Common myeloid progenitor, CD34-positive (primary cell): ENCODE measurements at regions not wholly inside any gene's neighbourhood (a gene's known extent, or its start where the extent isn't known, plus 50 kb on each side); places are given as distances from the start of the nearest gene placed in this dataset.
A peak's percentile ranks its signal among the peaks of the same experiment; 100 is the strongest.

Experiments
- CTCF ChIA-PET: fragments of 350-600 bp; sonication (Branson Sonifier 250); formaldehyde crosslinking; loops from one replicate; lab custom pipeline; 2021; ENCODE audit warnings: antibody characterized with exemption; lab: Charles Lee
- POLR2A ChIA-PET: fragments of 350-600 bp; sonication (Branson Sonifier 250); formaldehyde crosslinking; loops from one replicate; lab custom pipeline; 2021; ENCODE audit warnings: antibody characterized with exemption; lab: Charles Lee
- DNase-seq, 3 donors: peaks; one replicate each; pipeline versions ENCODE4 v3.0.0 to v3.0.0-alpha.2; 2013
- H3K27ac ChIP-seq, 2 experiments: 1 replicate in 1 of 2; 2 replicates in 1 of 2; pipeline ENCODE4 v1.7.0; 2013; ENCODE audit warnings: inconsistent platforms in 2 of 2, low read length in 2 of 2, mild to moderate bottlenecking in 2 of 2, low read depth in 1 of 2, moderate library complexity in 1 of 2; ENCODE audit not compliant: severe bottlenecking in 2 of 2, insufficient read depth in 1 of 2, poor library complexity in 1 of 2
- H3K27me3 ChIP-seq, 5 experiments: replicated peaks in 2 of 5; 1 replicate in 3 of 5; 2 replicates in 2 of 5; pipeline versions ENCODE4 v1.6.1 to v1.7.0; 2013; ENCODE audit warnings: low read length in 4 of 5, mild to moderate bottlenecking in 2 of 5, moderate library complexity in 2 of 5, inconsistent platforms in 1 of 5; ENCODE audit not compliant: insufficient read depth in 5 of 5, control insufficient read depth in 4 of 5
- H3K36me3 ChIP-seq, 4 experiments: 1 replicate in 2 of 4; 2 replicates in 2 of 4; pipeline versions ENCODE4 v1.6.1 to v1.7.0; 2013; ENCODE audit warnings: low read length in 3 of 4, control low read depth in 1 of 4, mild to moderate bottlenecking in 1 of 4; ENCODE audit not compliant: control insufficient read depth in 4 of 4, insufficient read depth in 4 of 4
- H3K4me1 ChIP-seq, 4 experiments: 1 replicate in 3 of 4; 2 replicates in 1 of 4; pipeline versions ENCODE4 v1.6.1 to v1.7.1; 2013; ENCODE audit warnings: low read length in 3 of 4, mild to moderate bottlenecking in 3 of 4, control low read depth in 1 of 4, inconsistent platforms in 1 of 4, moderate library complexity in 1 of 4; ENCODE audit not compliant: control insufficient read depth in 4 of 4, insufficient read depth in 4 of 4; ENCODE audit errors: control extremely low read depth in 1 of 4
- H3K4me3 ChIP-seq, 7 experiments: 1 replicate in 4 of 7; 2 replicates in 3 of 7; pipeline versions ENCODE4 v1.5.1 to v1.7.0; 2013; ENCODE audit warnings: mild to moderate bottlenecking in 7 of 7, low read length in 6 of 7, moderate library complexity in 6 of 7, inconsistent platforms in 2 of 7, low read depth in 2 of 7, control low read depth in 1 of 7; ENCODE audit not compliant: insufficient read depth in 4 of 7, control insufficient read depth in 1 of 7; ENCODE audit errors: extremely low read depth in 1 of 7
- H3K9me3 ChIP-seq, 5 experiments: 1 replicate in 4 of 5; 2 replicates in 1 of 5; pipeline versions ENCODE4 v1.6.1 to v1.7.1; 2013; ENCODE audit warnings: low read length in 4 of 5, mild to moderate bottlenecking in 2 of 5, inconsistent platforms in 1 of 5, low read depth in 1 of 5, moderate library complexity in 1 of 5; ENCODE audit not compliant: control insufficient read depth in 4 of 5, insufficient read depth in 2 of 5; ENCODE audit errors: control extremely low read depth in 1 of 5
- WGBS: methylation state at CpG from one replicate; pipeline ENCODE4 v1.1.5; 2013; ENCODE audit not compliant: insufficient coverage; 5-methylcytosine and 5-hydroxymethylcytosine counted together

- no peaks in the 10 kb centered on the region for H3K36me3 ChIP-seq
- H3K4me1 ChIP-seq = no peaks in the 10 kb centered on the region
- no peak for DNase-seq
- H3K9me3 ChIP-seq = peaks cover 0 to 2% (median 0%) of the 10 kb centered on the region in 5 experiments
- H3K27me3 ChIP-seq = no peaks in the 10 kb centered on the region
- ChIA-PET POLR2A (interaction anchor here (0.6 kb wide), 1 partner anchor 995 kb away, joined by 4 read pairs; no protein-coding TSS in a partner anchor), CTCF (interaction anchor here (0.6 to 0.8 kb wide), 2 partner anchors 46 to 476 kb away, joined by 3 read pairs; no protein-coding TSS in a partner anchor)
- H3K27ac ChIP-seq = no peak overlapping the region
- H3K4me3 ChIP-seq = no peak overlapping the region
- 91% methylated on average over 12 of the region's 16 CpGs for WGBS
These were observed 212.1 kb upstream of the ZNF521 start for GRCh38 chr18:25563816-25564683.

GRCh38 chr18:25563346-25563745, 211.4 kb upstream of the ZNF521 start:
- POLR2A ChIA-PET = no interaction called here
- no peak overlapping the region for H3K27ac ChIP-seq
- WGBS = 100% methylated on average over 3 of the region's 3 CpGs
- no peaks in the 10 kb centered on the region for H3K4me1 ChIP-seq
- H3K27me3 ChIP-seq = no peaks in the 10 kb centered on the region
- CTCF ChIA-PET = interaction anchor here (0.6 to 0.8 kb wide), 2 partner anchors 46 to 477 kb away, joined by 3 read pairs; no protein-coding TSS in a partner anchor
- DNase-seq = no peak
- peaks cover 0 to 2% (median 0%) of the 10 kb centered on the region in 5 experiments for H3K9me3 ChIP-seq
- H3K4me3 ChIP-seq = no peak overlapping the region
- H3K36me3 ChIP-seq = no peaks in the 10 kb centered on the region

- Histone ChIP-seq H3K36me3 (no peaks in the 10 kb centered on the region), H3K4me3 (no peak overlapping the region), H3K4me1 (no peaks in the 10 kb centered on the region), H3K27me3 (no peaks in the 10 kb centered on the region), H3K27ac (no peak overlapping the region), H3K9me3 (no peaks in the 10 kb centered on the region)
- POLR2A ChIA-PET = no interaction called here
- DNase-seq = peak; percentile 66 to 79 (median 79)
- CTCF ChIA-PET = no interaction called here
- 33% methylated on average over 5 of the region's 6 CpGs for WGBS
These were observed 210.0 kb upstream of the ZNF521 start for GRCh38 chr18:25561918-25562317.

- no peak for DNase-seq
- CTCF ChIA-PET = no interaction called here
- H3K9me3 ChIP-seq = no peaks in the 10 kb centered on the region
- no peaks in the 10 kb centered on the region for H3K4me1 ChIP-seq
- H3K27me3 ChIP-seq = no peaks in the 10 kb centered on the region
- no peak overlapping the region for H3K27ac ChIP-seq
- H3K36me3 ChIP-seq = no peaks in the 10 kb centered on the region
- no peak overlapping the region for H3K4me3 ChIP-seq
- POLR2A ChIA-PET = no interaction called here
- WGBS = 91% methylated on average over 3 of the region's 4 CpGs
These were observed 208.4 kb upstream of the ZNF521 start for GRCh38 chr18:25560369-25560768.

GRCh38 chr18:25557011-25557410, 205.0 kb upstream of the ZNF521 start:
- ChIA-PET CTCF (no interaction called here), POLR2A (no interaction called here)
- no peaks in the 10 kb centered on the region for H3K9me3 ChIP-seq
- peak in 2 of 3 donors; percentile 28 to 36 for DNase-seq
- WGBS = 40% methylated on average over 4 of the region's 7 CpGs
- H3K36me3 ChIP-seq = no peaks in the 10 kb centered on the region
- H3K4me1 ChIP-seq = no peaks in the 10 kb centered on the region
- no peak overlapping the region for H3K4me3 ChIP-seq
- no peaks in the 10 kb centered on the region for H3K27me3 ChIP-seq
- no peak overlapping the region for H3K27ac ChIP-seq

GRCh38 chr18:25553631-25554263, 201.8 kb upstream of the ZNF521 start:
- Histone ChIP-seq H3K4me1 (no peaks in the 10 kb centered on the region), H3K27me3 (no peaks in the 10 kb centered on the region), H3K27ac (no peak overlapping the region), H3K9me3 (no peaks in the 10 kb centered on the region), H3K4me3 (no peak overlapping the region), H3K36me3 (no peaks in the 10 kb centered on the region)
- ChIA-PET POLR2A (no interaction called here), CTCF (no interaction called here)
- WGBS = 100% methylated on average over 1 of the region's 1 CpG
- DNase-seq = no peak
